CD4-positive, alpha-beta memory T cell (primary cell): ENCODE measurements at regions not wholly inside any gene's neighbourhood (a gene's known extent, or its start where the extent isn't known, plus 50 kb on each side); places are given as distances from the start of the nearest gene placed in this dataset.

Experiments
- CTCF ChIA-PET: fragments of 350-600 bp; sonication (Branson Sonifier 250); formaldehyde crosslinking; loops from one replicate; lab custom pipeline; 2021; ENCODE audit warnings: inconsistent platforms; ENCODE audit not compliant: partially characterized antibody; lab: Charles Lee
- POLR2A ChIA-PET: fragments of 350-600 bp; sonication (Branson Sonifier 250); formaldehyde crosslinking; loops from one replicate; lab custom pipeline; 2021; ENCODE audit not compliant: partially characterized antibody; lab: Charles Lee
- DNase-seq, 5 donors: peaks; one replicate each; pipeline versions ENCODE4 v3.0.0 to v3.0.0-alpha.2; 2020 to 2022; ENCODE audit warnings: mixed read lengths in 1 of 5
- H3K27ac ChIP-seq: one replicate; pipeline ENCODE4 v1.7.0; 2013; ENCODE audit warnings: low read depth, low read length
- H3K27me3 ChIP-seq: 2 replicates; pipeline ENCODE4 v1.7.0; 2013; ENCODE audit warnings: mild to moderate bottlenecking, low read length, moderate library complexity; ENCODE audit not compliant: insufficient read depth
- H3K36me3 ChIP-seq: 2 replicates; pipeline ENCODE4 v1.7.0; 2013; ENCODE audit warnings: mild to moderate bottlenecking, low read length, moderate library complexity; ENCODE audit not compliant: insufficient read depth
- H3K4me1 ChIP-seq: 2 replicates; pipeline ENCODE4 v1.7.0; 2013; ENCODE audit warnings: mild to moderate bottlenecking, low read length, moderate library complexity; ENCODE audit not compliant: insufficient read depth
- H3K4me3 ChIP-seq, 2 donors: one replicate each; pipeline ENCODE4 v1.7.0; 2013; ENCODE audit warnings: low read length in 2 of 2, mild to moderate bottlenecking in 1 of 2
- H3K9me3 ChIP-seq, 2 donors: one replicate each; pipeline ENCODE4 v1.7.0; 2013; ENCODE audit warnings: low read length in 2 of 2, control low read depth in 1 of 2; ENCODE audit not compliant: control insufficient read depth in 1 of 2
- H3K27ac Mint-ChIP-seq, 7 donors: one replicate each; pipeline ENCODE4 v1.8.0; 2020 to 2021; ENCODE audit warnings: mixed read lengths in 7 of 7, mild to moderate bottlenecking in 6 of 7, inconsistent platforms in 3 of 7, moderate library complexity in 3 of 7
- H3K27me3 Mint-ChIP-seq, 2 donors: one replicate each; pipeline ENCODE4 v1.8.0; 2020 to 2021; ENCODE audit warnings: mixed read lengths in 2 of 2
- H3K36me3 Mint-ChIP-seq, 2 donors: one replicate each; pipeline ENCODE4 v1.8.0; 2020 to 2021; ENCODE audit warnings: mixed read lengths in 2 of 2, inconsistent platforms in 1 of 2, mild to moderate bottlenecking in 1 of 2
- H3K4me1 Mint-ChIP-seq, 4 donors: one replicate each; pipeline ENCODE4 v1.8.0; 2020 to 2021; ENCODE audit warnings: mixed read lengths in 4 of 4, mild to moderate bottlenecking in 1 of 4
- H3K4me3 Mint-ChIP-seq, 8 donors: one replicate each; pipeline ENCODE4 v1.8.0; 2020 to 2021; ENCODE audit warnings: mixed read lengths in 8 of 8, mild to moderate bottlenecking in 7 of 8, moderate library complexity in 6 of 8, inconsistent platforms in 3 of 8
- H3K9me3 Mint-ChIP-seq, 8 donors: one replicate each; pipeline ENCODE4 v1.8.0; 2020 to 2021; ENCODE audit warnings: mixed read lengths in 8 of 8, mild to moderate bottlenecking in 5 of 8, inconsistent platforms in 3 of 8, moderate library complexity in 1 of 8
- intact Hi-C: fragments of 100-400 bp; cut with micrococcal nuclease; formaldehyde crosslinking; loops from one replicate; pipeline ENCODE4 v1.15.1; 2023

DNA sequence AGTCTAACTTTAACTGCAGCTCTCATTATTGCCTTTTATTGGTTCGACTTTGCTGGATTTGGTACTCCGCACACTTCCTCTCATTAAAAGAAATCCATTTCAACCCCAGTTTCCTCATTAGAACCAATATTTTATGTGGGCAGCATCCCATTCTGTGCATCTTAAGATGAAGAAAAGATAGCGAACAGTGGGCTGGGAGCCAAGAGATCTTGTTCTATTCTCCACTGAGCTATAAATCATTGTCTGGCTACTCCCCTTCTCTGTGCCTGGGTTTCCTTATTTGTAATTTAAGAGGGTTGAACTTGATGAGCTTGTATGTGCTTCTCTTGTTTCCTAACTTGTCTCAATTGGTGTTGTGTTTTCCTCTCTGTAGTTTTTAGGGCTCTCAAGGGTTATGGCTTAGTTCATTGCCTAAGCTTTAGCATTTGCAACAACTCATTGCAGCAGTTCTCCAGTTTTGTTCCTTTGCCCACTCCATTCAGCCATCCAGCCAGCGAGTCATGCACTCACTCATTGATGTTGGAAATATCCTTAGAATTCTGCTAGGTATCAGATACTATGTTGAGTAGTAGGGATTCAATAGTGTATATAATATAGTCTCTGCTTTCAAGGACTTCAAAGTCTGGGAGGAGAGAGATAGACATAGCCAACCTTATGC, 273.3 kb upstream of the TNC start:
- Histone ChIP-seq H3K27me3 (no peaks in the 10 kb centered on the region), H3K4me1 (no peaks in the 10 kb centered on the region), H3K4me3 (no peak overlapping the region), H3K36me3 (no peaks in the 10 kb centered on the region), H3K27ac (no peak overlapping the region), H3K9me3 (no peaks in the 10 kb centered on the region)
- ChIA-PET POLR2A (no interaction called here), CTCF (no interaction called here)
- intact Hi-C loops, result no loop called here
- H3K36me3 Mint-ChIP-seq, result no peaks in the 10 kb centered on the region
- H3K27me3 Mint-ChIP-seq, result peaks cover 3 to 6% of the 10 kb centered on the region in 2 donors
- H3K4me1 Mint-ChIP-seq, result no peaks in the 10 kb centered on the region
- no peak overlapping the region for H3K4me3 Mint-ChIP-seq
- peaks cover 0 to 5% (median 0%) of the 10 kb centered on the region in 8 donors for H3K9me3 Mint-ChIP-seq
- no peak overlapping the region for H3K27ac Mint-ChIP-seq
- DNase-seq, result no peak

DNA sequence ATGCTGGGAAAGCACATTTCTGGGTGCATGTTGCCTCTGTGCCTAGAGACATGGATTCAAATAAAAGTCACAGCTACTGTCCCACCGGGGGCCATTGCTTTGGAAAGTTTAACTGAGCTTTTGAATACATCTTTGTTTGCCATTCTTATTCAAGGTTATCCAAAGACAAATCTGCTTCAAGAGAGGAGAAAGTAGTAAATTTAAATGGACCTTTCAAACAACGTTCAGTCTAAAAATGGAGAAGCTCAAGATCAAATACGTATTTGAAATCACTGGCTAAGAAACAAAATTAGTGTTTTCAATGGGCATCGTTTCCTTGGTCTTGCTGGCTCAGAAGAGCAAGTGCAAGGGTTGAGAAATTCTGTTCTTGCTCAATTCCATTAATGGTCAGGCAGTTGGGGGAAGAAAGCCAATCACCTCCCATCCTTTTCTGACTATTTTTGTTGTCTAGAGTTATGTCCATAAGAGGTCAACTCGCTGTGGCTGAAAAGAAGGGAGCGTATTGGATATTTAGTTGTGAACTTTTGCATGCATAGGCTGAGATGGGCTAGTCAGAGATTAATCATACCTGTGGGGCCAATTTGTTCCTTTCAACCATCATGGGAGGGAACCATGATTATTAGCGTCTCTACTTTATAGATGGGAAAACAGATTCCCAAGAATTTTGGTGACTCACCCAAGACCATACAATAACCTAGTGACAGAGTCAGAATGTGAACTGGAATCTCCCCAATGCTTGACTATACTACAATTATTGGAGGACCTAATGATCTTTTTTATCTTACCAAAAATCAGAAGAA, 276.2 kb upstream of the TNC start:
- H3K9me3 Mint-ChIP-seq, result peaks cover 0 to 3% (median 0%) of the 10 kb centered on the region in 8 donors
- no peak overlapping the region for H3K27ac ChIP-seq
- H3K27me3 ChIP-seq, result no peaks in the 10 kb centered on the region
- H3K27me3 Mint-ChIP-seq, result peaks cover 3 to 4% of the 10 kb centered on the region in 2 donors
- H3K4me1 ChIP-seq, result no peaks in the 10 kb centered on the region
- H3K36me3 ChIP-seq, result no peaks in the 10 kb centered on the region
- no peaks in the 10 kb centered on the region for H3K9me3 ChIP-seq
- intact Hi-C loops, result no loop called here
- H3K27ac Mint-ChIP-seq, result no peak overlapping the region
- no peaks in the 10 kb centered on the region for H3K36me3 Mint-ChIP-seq
- CTCF ChIA-PET, result no interaction called here
- no peak overlapping the region for H3K4me3 Mint-ChIP-seq
- no peaks in the 10 kb centered on the region for H3K4me1 Mint-ChIP-seq
- DNase-seq, result no peak
- H3K4me3 ChIP-seq, result no peak overlapping the region
- POLR2A ChIA-PET, result no interaction called here

DNA sequence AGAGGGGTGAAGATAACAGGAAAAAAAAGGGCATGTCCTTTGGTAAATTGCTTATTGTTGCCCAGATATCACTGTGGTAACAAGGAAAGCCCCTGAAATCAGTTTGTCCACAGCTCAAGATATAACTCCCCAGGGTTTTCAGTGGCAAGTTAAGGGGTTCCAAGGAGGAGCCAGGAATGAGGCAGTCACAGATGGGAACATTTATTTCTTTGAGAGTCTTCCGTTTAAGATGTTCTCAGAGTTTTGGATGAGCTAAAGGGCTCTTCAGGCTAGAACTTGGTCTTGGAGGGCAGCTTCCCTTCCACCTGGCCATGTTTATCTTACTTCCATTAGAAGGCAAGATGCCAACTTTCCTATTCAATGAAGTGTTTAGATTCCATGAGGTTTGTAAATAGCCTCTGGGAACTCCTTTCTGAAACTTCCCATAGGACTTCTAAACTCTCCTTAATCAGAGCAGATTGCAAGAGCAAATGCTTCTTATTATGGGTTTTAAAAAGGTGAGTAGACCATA, 277.6 kb upstream of the TNC start:
- H3K9me3 ChIP-seq, result no peaks in the 10 kb centered on the region
- no peaks in the 10 kb centered on the region for H3K36me3 ChIP-seq
- H3K9me3 Mint-ChIP-seq, result peaks cover 0 to 3% (median 0%) of the 10 kb centered on the region in 8 donors
- H3K4me3 ChIP-seq, result no peak overlapping the region
- H3K4me1 Mint-ChIP-seq, result no peaks in the 10 kb centered on the region
- CTCF ChIA-PET, result no interaction called here
- no peaks in the 10 kb centered on the region for H3K4me1 ChIP-seq
- intact Hi-C loops, result no loop called here
- POLR2A ChIA-PET, result no interaction called here
- no peaks in the 10 kb centered on the region for H3K36me3 Mint-ChIP-seq
- H3K4me3 Mint-ChIP-seq, result no peak overlapping the region
- no peak overlapping the region for H3K27ac ChIP-seq
- H3K27me3 Mint-ChIP-seq, result peaks cover 3 to 4% of the 10 kb centered on the region in 2 donors
- DNase-seq, result no peak
- H3K27ac Mint-ChIP-seq, result no peak overlapping the region
- H3K27me3 ChIP-seq, result no peaks in the 10 kb centered on the region

DNA sequence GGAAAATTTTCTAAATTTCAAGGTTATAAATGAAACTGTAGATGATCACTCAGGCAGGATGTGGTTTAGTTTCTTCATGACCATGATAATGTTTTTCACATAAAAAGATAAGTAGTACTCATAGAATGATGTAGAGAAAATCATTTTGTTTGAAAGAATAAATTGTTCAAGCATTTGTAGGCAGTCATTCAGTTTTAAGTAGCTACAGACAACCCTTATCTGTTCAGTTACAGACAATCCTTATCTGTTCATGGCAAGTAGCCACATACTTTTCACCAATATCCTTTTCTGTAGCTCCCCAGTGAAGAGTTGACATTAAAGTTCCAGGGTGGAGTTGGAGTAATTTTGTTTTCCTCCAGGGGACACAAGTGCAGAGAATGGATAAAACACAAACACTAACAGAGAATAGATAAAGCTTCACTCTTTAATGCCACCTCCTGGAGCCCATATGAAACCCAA, 278.1 kb upstream of the TNC start:
- no peak overlapping the region for H3K4me3 Mint-ChIP-seq
- CTCF ChIA-PET, result no interaction called here

DNA sequence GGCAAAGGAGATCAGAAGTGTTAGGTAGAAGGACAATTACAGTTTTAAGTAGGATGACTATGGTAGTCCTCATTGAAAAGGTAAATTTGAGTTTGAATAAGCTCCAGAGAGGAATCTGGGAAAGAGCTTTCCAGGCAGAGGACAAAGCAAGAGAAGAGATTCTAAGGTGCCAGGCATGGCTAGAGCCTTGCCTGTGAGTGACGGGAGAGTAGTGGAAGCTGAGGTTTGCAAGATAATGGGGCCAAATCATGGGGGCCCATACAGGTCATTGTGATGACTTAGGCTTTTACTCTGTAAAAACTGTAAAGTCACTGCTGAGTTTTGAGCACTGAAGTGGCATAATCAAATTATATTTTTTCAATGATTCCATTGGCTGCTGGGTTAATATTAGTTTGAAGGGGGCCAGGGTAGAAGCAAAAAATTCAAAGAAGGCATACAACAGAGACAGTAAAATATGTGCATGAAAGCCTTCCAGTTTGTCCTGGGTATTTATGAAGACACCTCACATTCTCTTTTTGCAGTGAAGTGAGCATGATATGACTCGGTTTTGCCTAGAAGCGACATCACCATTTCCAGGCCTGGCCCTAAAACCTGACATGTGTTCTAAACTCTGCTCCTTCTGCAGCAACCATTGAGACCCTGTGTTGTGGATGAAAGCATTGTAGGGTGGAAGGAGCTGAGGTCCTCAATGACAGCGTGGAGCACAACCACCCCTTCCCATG, 279.8 kb upstream of the TNC start:
- Mint-ChIP-seq H3K27ac (no peak overlapping the region), H3K4me3 (no peak overlapping the region), H3K9me3 (no peaks in the 10 kb centered on the region), H3K27me3 (peaks cover 0 to 3% of the 10 kb centered on the region in 2 donors), H3K4me1 (no peaks in the 10 kb centered on the region), H3K36me3 (no peaks in the 10 kb centered on the region)
- no peak for DNase-seq
- no peak overlapping the region for H3K4me3 ChIP-seq
- H3K36me3 ChIP-seq, result no peaks in the 10 kb centered on the region
- ChIA-PET POLR2A (no interaction called here), CTCF (no interaction called here)
- no peaks in the 10 kb centered on the region for H3K4me1 ChIP-seq
- no peaks in the 10 kb centered on the region for H3K27me3 ChIP-seq
- H3K9me3 ChIP-seq, result no peaks in the 10 kb centered on the region
- H3K27ac ChIP-seq, result no peak overlapping the region
- intact Hi-C loops, result no loop called here

More for the DNA sequence above, 278.1 kb upstream of the TNC start:
- Histone ChIP-seq H3K9me3 (no peaks in the 10 kb centered on the region), H3K36me3 (no peaks in the 10 kb centered on the region), H3K4me3 (no peak overlapping the region), H3K4me1 (no peaks in the 10 kb centered on the region), H3K27me3 (no peaks in the 10 kb centered on the region), H3K27ac (no peak overlapping the region)
- no peaks in the 10 kb centered on the region for H3K4me1 Mint-ChIP-seq
- no peak for DNase-seq
- H3K36me3 Mint-ChIP-seq, result no peaks in the 10 kb centered on the region
- H3K9me3 Mint-ChIP-seq, result peaks cover 0 to 1% (median 0%) of the 10 kb centered on the region in 8 donors
- peaks cover 3 to 4% of the 10 kb centered on the region in 2 donors for H3K27me3 Mint-ChIP-seq
- POLR2A ChIA-PET, result no interaction called here
- intact Hi-C loops, result no loop called here
- no peak overlapping the region for H3K27ac Mint-ChIP-seq

DNA sequence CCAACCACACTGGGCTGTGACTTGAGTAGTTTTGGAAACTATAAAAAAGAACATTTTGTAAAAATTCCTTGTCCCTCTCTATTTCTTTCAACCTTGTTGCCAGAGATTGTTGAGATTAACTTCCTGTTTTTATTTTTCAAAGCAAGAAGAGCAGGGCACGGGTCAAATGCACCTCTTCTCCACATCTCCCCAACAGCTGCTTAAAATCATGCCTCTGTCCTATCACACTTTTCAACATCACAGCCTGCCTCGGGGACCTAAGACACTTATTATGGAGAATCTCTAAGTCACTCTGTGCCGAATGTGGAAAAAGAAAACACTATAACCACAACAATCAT, 280.3 kb upstream of the TNC start:
- no peaks in the 10 kb centered on the region for H3K9me3 ChIP-seq
- H3K36me3 ChIP-seq, result no peaks in the 10 kb centered on the region
- peaks cover 0 to 3% of the 10 kb centered on the region in 2 donors for H3K27me3 Mint-ChIP-seq
- no peaks in the 10 kb centered on the region for H3K27me3 ChIP-seq
- no peak for DNase-seq
- no peaks in the 10 kb centered on the region for H3K36me3 Mint-ChIP-seq
- no peak overlapping the region for H3K4me3 Mint-ChIP-seq
- H3K9me3 Mint-ChIP-seq, result no peaks in the 10 kb centered on the region
- H3K4me1 ChIP-seq, result no peaks in the 10 kb centered on the region
- no peak overlapping the region for H3K27ac Mint-ChIP-seq
- POLR2A ChIA-PET, result no interaction called here
- no peak overlapping the region for H3K4me3 ChIP-seq
- intact Hi-C loops, result no loop called here
- CTCF ChIA-PET, result no interaction called here
- no peaks in the 10 kb centered on the region for H3K4me1 Mint-ChIP-seq
- no peak overlapping the region for H3K27ac ChIP-seq

DNA sequence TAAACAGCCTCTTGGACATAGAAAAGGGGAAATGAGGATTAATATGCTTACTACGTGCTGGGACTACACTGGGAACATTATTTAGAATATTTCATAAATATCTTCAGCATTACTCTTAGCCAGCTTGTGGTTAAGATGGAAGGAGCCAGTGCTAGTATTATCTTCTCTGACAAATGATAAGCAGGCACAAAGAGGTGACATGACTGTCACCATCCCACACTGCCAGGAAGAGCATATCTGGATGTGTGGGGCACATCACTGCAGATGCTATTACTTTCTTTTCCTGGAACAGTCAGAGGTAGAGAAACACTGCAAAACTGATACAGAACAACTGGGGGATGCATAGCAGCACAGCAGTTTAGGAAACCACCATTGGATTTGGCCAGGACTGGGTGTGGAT, 281.0 kb upstream of the TNC start:
- H3K27me3 Mint-ChIP-seq, result peaks cover 0 to 3% of the 10 kb centered on the region in 2 donors
- ChIA-PET CTCF (no interaction called here), POLR2A (no interaction called here)
- no peaks in the 10 kb centered on the region for H3K4me1 Mint-ChIP-seq
- Histone ChIP-seq H3K4me3 (no peak overlapping the region), H3K4me1 (no peaks in the 10 kb centered on the region), H3K27ac (no peak overlapping the region), H3K9me3 (no peaks in the 10 kb centered on the region), H3K36me3 (no peaks in the 10 kb centered on the region), H3K27me3 (no peaks in the 10 kb centered on the region)
- no peak overlapping the region for H3K4me3 Mint-ChIP-seq
- intact Hi-C loops, result no loop called here
- DNase-seq, result no peak
- H3K36me3 Mint-ChIP-seq, result no peaks in the 10 kb centered on the region
- H3K27ac Mint-ChIP-seq, result no peak overlapping the region
- no peaks in the 10 kb centered on the region for H3K9me3 Mint-ChIP-seq
